Putamen (tissue), 1 donor: ENCODE measurements at regions not wholly inside any gene's neighbourhood (a gene's known extent, or its start where the extent isn't known, plus 50 kb on each side); places are given as distances from the start of the nearest gene placed in this dataset.
A peak's percentile ranks its signal among the peaks of the same experiment; 100 is the strongest.

ENCODE experiments used
- DNase-seq: peaks from one replicate; pipeline ENCODE4 v3.0.0-alpha.2; 2016; ENCODE audit warnings: low spot score

DNA sequence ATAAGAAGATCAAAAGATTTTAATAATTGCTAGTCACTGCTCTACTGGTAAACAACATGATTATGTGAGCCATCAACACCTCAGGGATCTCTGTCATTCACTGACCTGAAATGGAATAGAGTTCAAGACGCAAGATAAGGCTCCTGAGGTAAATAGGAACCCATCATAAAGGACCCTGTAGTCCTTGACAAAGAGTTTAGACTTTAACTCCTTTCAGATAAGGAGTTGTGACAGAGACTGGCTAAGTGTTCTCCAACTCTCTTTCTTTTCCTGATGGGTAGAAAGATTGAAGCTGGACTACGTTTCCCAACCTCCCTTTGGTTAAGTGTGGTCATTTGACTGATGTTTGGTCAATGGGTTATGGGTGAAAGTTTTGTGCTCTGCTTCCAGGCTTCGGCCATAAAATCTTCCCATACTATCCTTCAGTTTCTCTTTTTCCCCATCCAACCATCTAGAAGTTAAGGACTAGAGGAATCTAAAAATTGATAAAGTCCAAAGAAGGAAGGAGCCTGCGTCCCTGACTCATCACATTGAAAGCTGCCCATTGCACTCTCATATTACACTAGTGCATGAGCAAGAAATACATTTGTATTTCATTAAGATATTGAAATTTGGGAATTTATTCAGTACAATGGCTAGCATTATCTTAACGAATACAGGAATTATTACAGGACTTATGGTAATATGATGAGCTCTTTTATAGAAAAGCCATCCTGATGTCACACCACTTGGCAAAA lies 293.7 kb upstream of the ACVR2A start:
- DNase-seq: no peak

GRCh38 chr2:147549054-147549453 lies 295.8 kb upstream of the ACVR2A start:
- DNase-seq: no peak

GRCh38 chr2:147548451-147548850 lies 296.4 kb upstream of the ACVR2A start:
- DNase-seq: no peak

- no peak for DNase-seq
Observed at GRCh38 chr2:147547440-147547839, 297.4 kb upstream of the ACVR2A start.

DNA sequence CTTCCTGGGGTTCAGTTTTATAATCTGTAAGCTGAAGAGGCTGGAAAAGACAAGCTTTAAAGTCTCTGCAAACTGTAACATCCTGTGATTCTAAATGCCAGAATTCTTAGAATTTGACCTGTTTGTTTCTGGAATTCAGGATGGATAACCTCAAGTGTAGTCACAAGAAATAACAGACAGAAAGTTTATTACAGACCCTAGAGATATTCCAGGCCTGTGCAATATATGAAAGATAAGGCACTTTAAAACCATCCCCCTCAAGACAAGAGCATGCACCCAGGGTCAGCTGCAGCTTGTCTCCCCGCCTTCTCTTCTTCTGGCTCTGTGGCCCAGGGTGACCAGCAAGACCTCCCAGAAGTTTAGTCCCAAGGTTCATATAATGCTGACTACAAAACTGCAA lies 298.7 kb upstream of the ACVR2A start:
- DNase-seq: no peak

DNA sequence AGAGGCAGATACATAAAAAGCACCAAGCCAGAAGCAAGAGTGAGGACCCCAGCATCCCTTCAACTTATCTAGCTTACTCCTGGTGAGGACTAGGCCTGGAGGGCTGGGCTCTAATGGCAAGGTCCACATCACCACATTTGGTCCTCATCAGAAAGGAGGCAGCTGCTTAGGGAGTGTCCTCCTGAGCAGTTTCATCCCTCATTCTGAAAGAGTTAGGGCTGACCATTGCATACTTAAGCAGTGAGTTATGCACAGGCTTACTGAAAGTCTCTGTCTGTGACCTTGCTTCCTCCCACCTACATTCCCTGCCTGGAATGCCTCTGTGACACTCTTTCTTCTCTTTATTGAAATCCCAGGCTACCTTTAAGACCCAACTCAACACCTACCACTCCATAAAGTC lies 301.8 kb upstream of the ACVR2A start:
- DNase-seq: no peak

GRCh38 chr2:147542351-147542750 lies 302.5 kb upstream of the ACVR2A start:
- DNase-seq: no peak

GRCh38 chr2:147541314-147541713 lies 303.5 kb upstream of the ACVR2A start:
- DNase-seq: no peak

- DNase-seq: no peak
Observed at GRCh38 chr2:147538821-147539220, 306.0 kb upstream of the ACVR2A start.

DNA sequence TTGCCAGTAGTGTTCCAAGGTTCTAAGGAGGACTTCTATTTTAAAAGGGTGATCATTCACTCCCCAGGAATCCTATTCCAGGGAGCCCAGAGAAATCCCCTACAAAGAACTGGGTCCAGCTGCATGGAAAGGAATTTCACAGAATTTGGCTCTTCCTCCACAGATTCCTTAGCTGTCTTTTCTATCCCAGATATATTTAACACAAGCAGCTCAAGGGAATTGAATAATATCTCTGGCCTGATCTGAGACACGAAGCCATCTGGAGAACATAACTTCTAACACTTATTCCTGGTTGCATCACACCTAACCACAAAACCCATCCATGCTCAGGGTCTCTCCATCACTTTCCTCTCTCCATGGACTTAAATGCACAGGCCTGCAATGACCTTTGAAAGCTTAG lies 306.7 kb upstream of the ACVR2A start:
- DNase-seq: no peak

GRCh38 chr2:147531269-147531668 lies 313.6 kb upstream of the ACVR2A start:
- DNase-seq: no peak

DNA sequence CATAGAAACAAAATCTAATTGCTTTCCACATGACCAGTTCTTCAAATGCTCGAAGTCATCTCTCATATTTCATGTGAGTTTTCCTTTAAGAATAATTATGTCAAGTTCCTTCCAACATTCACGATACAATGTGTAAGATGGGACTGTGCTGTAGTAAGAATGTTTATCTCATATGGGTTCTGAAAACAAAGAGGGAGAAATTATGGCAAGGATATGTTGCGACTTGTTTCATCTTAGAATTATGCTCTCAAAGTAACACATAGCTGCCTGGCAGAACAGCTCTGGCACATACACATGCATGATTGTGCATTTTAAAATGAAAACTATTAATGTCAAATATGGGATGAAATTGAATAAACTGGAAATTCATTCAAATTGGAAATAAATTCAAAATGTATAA lies 314.8 kb upstream of the ACVR2A start:
- no peak for DNase-seq

DNA sequence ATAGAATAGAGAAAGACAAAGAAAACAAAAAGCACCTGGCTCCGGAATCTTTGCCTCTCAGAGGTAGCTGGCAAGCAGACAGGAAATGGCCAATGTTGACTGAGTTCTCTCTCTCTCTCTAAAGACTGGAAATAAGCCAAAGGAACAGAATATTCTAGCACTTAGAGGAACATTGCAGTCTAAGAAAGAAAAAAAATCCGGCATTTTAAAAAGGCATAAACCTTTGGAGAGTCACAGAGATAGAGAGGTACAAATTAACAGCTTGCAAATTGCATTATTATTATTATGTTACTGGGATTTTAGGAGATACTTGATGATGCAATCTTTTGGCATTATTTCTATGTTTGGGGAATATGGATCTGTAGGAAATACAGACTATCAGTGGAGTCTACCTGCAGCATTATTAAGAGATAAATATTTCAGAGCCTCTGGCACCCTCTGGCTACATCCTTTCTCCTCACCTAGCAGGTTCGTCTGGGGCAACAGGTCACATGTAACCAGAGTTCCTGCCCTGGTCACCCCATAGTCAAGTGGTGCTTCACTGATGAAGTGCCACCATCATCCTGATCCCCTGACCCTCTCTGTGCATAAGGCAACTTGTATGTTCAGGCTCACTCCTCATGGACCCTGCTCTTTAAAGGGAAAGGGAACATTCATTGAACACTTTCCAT lies 318.9 kb upstream of the ACVR2A start:
- DNase-seq: no peak

- no peak for DNase-seq
Observed at GRCh38 chr2:147524912-147525311, 319.9 kb upstream of the ACVR2A start.

- no peak for DNase-seq
Observed at GRCh38 chr2:147523415-147523814, 321.4 kb upstream of the ACVR2A start.

GRCh38 chr2:147521936-147522335 lies 322.9 kb upstream of the ACVR2A start:
- no peak for DNase-seq

GRCh38 chr2:147520817-147521216 lies 324.0 kb upstream of the ACVR2A start:
- DNase-seq: no peak

DNA sequence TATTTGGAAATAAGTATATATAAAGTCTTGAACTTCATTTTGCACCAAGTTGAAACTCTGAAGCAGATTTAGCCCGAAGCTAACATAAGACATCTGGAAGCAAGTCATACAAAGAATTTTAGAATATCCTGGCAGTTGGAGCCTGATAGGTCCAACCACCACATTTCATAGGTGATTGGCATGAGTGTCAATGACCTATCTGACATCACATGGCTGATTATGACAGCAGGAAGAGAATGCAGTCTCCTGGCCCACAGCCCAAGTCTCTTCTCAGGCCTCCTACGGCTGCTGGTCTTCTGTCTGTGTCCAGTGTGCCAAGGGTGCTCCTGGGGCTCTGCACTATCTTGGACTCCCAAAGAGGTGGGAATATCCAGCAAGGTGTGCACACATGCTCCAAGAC lies 325.7 kb upstream of the ACVR2A start:
- no peak for DNase-seq

- no peak for DNase-seq
Observed at GRCh38 chr2:147515213-147515612, 329.6 kb upstream of the ACVR2A start.

DNA sequence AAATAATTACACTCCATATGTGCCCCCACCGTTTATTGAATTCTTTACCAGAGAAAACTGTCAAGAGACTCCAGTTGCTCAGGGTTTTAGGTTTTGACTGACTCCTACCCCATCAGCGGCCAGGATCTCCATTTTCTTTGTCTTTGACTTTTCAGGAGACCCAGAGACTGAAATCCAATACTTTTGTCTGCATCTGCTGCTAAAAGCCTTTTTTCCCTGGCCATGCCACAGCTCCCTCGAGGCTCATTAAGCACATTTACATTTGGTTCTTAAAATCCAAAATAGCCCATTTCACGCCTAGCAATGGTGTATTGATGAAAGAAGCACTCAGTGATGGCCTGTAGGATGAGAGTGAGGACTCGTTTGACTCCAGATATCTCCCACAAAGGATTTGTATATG lies 332.6 kb upstream of the ACVR2A start:
- no peak for DNase-seq

GRCh38 chr2:147511491-147511948 lies 333.3 kb upstream of the ACVR2A start:
- DNase-seq: peak; percentile 7

- DNase-seq: no peak
Observed at GRCh38 chr2:147509821-147510220, 335.0 kb upstream of the ACVR2A start.

- no peak for DNase-seq
Observed at GRCh38 chr2:147506889-147507288, 337.9 kb upstream of the ACVR2A start.
